SK-N-MC (cell line): ENCODE measurements at regions not wholly inside any gene's neighbourhood (a gene's known extent, or its start where the extent isn't known, plus 50 kb on each side); places are given as distances from the start of the nearest gene placed in this dataset.
"Not testable (repeated sequence)": the region's sequence is repeated elsewhere in the genome, so short reads cannot be mapped to it uniquely, and the experiment has no call there.

ENCODE experiments used
- DNase-seq: peaks from one replicate; pipeline ENCODE4 v3.0.0-alpha.2; 2011; ENCODE audit warnings: low read depth, low spot score
- H3K27ac ChIP-seq: fragments of 200-600 bp; sonication (generic); 2 replicates; pipeline ENCODE4 v1.5.1; 2016; ENCODE audit warnings: mixed run types
- H3K36me3 ChIP-seq: fragments of 200-600 bp; sonication (generic); 2 replicates; pipeline ENCODE4 v1.6.1; 2017; ENCODE audit warnings: antibody characterized with exemption, low read length, mixed read lengths; ENCODE audit not compliant: insufficient read depth
- H3K4me3 ChIP-seq: fragments of 200-600 bp; sonication (generic); 2 replicates; pipeline ENCODE4 v1.5.1; 2016
- H3K9ac ChIP-seq: fragments of 200-600 bp; sonication (generic); 2 replicates; pipeline ENCODE4 v1.8.0; 2017; ENCODE audit warnings: mixed run types, mixed read lengths; ENCODE audit not compliant: insufficient read length
- H3K9me3 ChIP-seq: fragments of 200-600 bp; sonication (generic); 2 replicates; pipeline ENCODE4 v1.6.1; 2017; ENCODE audit warnings: low read depth, mild to moderate bottlenecking, antibody characterized with exemption, low read length, moderate library complexity, mixed read lengths
- EZH2 ChIP-seq: fragments of 200-600 bp; sonication (generic); IDR thresholded peaks from one replicate; pipeline ENCODE4 v1.6.1; 2017; ENCODE audit warnings: antibody characterized with exemption
- FOXP2 ChIP-seq: optimal IDR thresholded peaks from 2 replicates; pipeline ENCODE3; 2011; ENCODE audit warnings: mild to moderate bottlenecking, moderate library complexity; ENCODE audit not compliant: insufficient read depth; ENCODE audit errors: extremely low read length, control extremely low read depth
- POLR2AphosphoS5 ChIP-seq: IDR thresholded peaks from 2 replicates; pipeline ENCODE4 v1.6.1; 2012; ENCODE audit warnings: mild to moderate bottlenecking, low read depth, low read length, borderline replicate concordance

DNA sequence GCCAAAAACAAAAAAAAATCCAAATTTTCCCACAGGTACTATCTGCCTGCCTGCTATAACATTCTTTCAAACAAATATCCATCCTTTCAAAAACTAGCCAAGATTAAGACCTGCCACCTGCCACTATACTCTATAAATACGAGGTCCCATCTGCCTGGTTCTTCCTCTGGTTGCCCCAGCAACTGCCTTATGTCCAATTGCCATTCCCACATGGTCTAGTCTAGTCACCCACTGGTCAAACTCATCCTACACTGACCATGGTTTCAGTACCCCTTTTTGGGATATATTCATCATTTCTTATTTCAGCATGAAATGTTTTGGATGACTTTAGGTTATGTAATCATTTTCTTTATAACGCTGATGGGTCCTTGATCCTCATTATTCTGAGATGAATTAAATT is 95.1 kb upstream of the CCNG1 start:
- H3K9me3 ChIP-seq: no peaks in the 10 kb centered on the region
- TF ChIP-seq POLR2AphosphoS5: no peak
- TF ChIP-seq FOXP2: no peak
- TF ChIP-seq EZH2: no peak
- no peak overlapping the region for H3K9ac ChIP-seq
- H3K4me3 ChIP-seq: no peak overlapping the region
- no peak overlapping the region for H3K27ac ChIP-seq
- DNase-seq: no peak
- H3K36me3 ChIP-seq: no peaks in the 10 kb centered on the region

DNA sequence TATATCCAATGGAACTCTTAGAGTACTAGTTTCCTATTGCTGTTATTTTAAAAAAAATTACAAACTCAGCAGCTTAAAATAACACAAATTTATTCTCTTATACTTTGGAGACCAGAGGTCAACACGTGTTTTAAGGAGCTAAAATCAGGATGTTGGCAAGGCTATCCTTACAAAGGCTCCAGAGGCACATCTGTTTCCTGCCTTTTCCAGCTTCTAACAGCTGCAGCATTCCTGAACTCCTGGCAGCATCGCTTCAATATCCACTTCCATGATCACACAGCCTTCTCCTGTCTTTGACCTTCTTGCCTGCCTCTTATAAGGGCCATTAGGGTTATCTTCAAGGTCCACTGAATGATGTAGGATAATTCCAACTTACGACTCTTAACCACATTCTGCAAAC is 92.2 kb upstream of the CCNG1 start:
- TF ChIP-seq EZH2: no peak
- TF ChIP-seq FOXP2: no peak
- TF ChIP-seq POLR2AphosphoS5: no peak
- DNase-seq: no peak
- Histone ChIP-seq H3K9ac (no peak overlapping the region), H3K27ac (no peak overlapping the region), H3K36me3 (no peaks in the 10 kb centered on the region), H3K9me3 (no peaks in the 10 kb centered on the region), H3K4me3 (no peak overlapping the region)

DNA sequence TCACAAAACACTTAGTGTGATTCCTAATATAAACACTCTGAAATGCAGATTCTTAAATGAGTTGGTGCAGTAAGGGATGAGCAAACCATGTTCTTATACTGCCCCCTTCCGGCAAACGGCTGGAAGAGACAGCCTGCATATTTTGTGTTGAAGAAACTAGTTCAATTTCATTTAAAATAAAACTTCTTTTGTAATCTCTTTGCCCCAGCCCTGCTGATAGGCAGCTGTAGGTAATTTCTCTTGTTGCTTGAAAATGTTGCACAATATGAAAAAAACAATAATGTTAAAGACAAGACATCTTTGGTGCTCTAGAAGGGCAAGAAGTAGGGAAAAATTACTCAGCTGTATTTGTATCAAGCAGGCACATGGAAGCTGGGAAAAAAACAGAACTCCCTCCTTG is 89.7 kb upstream of the CCNG1 start:
- Histone ChIP-seq H3K36me3 (no peaks in the 10 kb centered on the region), H3K9me3 (no peaks in the 10 kb centered on the region), H3K27ac (peak overlapping the region; percentile 71), H3K4me3 (no peak overlapping the region), H3K9ac (peak overlapping the region; percentile 56)
- DNase-seq: peak; percentile 91
- no peak for TF ChIP-seq POLR2AphosphoS5
- no peak for TF ChIP-seq FOXP2
- TF ChIP-seq EZH2: no peak

DNA sequence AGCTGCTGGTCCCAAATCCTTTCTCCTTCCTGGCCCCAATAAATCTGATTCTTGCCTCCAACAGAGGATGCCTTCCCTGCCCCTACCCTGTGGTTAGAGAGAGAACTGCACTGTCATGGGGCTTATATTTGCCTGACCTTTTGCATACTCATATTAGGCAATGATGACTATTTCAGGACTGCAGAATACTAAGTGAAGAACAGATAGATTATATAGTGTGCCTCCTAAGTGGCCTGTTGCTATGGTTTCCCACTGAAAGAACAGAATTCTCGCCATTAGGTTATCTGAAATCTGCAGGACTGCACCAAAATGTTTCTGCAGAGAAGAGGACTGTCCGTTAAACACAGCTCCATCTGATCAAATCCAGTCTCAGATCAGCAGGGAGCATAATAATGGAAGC is 87.3 kb upstream of the CCNG1 start:
- H3K4me3 ChIP-seq: no peak overlapping the region
- H3K9ac ChIP-seq: no peak overlapping the region
- no peaks in the 10 kb centered on the region for H3K36me3 ChIP-seq
- no peak for TF ChIP-seq POLR2AphosphoS5
- no peak for TF ChIP-seq FOXP2
- no peak for TF ChIP-seq EZH2
- DNase-seq: no peak
- H3K9me3 ChIP-seq: no peaks in the 10 kb centered on the region
- no peak overlapping the region for H3K27ac ChIP-seq

DNA sequence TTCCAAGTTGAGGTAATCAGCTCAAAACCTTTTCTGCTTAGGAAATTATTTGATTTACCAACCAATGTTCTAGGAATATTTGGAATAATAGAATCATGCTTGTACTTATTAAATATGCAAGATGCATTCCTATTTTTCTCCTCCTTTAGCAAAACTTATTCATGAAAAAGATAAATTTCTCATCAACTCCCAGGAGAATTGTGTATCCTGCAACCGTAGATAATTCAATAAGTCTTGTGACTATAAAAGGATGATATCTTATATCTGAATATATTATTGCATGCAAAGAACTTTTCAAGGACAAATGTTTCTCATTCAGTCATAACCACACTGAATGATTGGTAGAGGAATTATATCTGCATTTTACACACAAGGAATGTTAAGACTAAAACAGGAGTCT is 84.9 kb upstream of the CCNG1 start:
- H3K9me3 ChIP-seq: no peaks in the 10 kb centered on the region
- TF ChIP-seq FOXP2 (no peak), POLR2AphosphoS5 (peak; percentile 40; the same call in 1 of the 2 replicates)
- H3K36me3 ChIP-seq: no peaks in the 10 kb centered on the region
- peak; percentile 92 for DNase-seq
- no peak overlapping the region for H3K9ac ChIP-seq
- H3K4me3 ChIP-seq: 0 out of 2 replicates have a peak overlapping the region, but pooled peaks have one; percentile 2
- H3K27ac ChIP-seq: peak overlapping the region; percentile 2; the same call in 1 of the 2 replicates

DNA sequence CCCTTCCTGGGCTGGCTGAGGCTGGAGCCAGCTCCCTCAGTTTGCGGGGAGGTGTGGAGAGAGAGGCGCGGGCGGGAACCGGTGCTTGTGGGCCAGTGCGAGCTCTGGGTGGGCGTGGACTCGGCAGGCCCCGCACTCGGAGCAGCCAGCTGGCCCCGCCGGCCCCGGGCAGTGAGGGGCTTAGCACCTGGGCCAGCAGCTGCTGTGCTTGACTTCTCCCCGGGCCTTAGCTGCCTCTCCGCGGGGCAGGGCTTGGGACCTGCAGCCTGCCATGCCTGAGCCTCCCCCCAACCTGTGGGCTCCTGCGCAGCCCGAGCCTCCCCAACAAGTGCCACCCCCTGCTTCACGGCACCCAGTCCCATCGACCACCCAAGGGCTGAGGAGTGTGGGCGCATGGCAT is 81.6 kb upstream of the CCNG1 start:
- H3K4me3 ChIP-seq, H3K27ac ChIP-seq, DNase-seq, H3K9ac ChIP-seq, H3K9me3 ChIP-seq, H3K36me3 ChIP-seq: not testable (repeated sequence)

DNA sequence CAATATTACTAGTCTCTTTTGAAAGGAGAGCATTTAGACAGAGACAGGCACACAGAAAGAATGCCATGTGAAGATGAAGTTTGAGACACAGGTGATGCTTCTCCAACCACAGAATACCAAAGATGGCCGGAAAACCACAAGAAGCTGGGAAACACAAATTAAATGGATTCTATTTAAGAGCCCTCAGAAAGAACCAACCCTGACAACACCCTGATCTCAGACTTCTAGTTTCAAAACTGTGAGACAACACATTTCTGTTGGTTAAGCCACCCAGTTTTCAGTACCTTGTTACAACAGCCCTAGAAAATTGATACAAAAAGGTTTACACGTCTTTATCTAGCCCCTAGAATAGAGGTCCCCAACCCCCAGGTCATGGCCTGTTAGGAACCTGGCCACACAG is 79.8 kb upstream of the CCNG1 start:
- no peaks in the 10 kb centered on the region for H3K9me3 ChIP-seq
- no peaks in the 10 kb centered on the region for H3K36me3 ChIP-seq
- H3K4me3 ChIP-seq: no peak overlapping the region
- H3K27ac ChIP-seq: no peak overlapping the region
- DNase-seq: no peak
- TF ChIP-seq POLR2AphosphoS5 (no peak), FOXP2 (no peak), EZH2 (no peak)
- H3K9ac ChIP-seq: no peak overlapping the region

DNA sequence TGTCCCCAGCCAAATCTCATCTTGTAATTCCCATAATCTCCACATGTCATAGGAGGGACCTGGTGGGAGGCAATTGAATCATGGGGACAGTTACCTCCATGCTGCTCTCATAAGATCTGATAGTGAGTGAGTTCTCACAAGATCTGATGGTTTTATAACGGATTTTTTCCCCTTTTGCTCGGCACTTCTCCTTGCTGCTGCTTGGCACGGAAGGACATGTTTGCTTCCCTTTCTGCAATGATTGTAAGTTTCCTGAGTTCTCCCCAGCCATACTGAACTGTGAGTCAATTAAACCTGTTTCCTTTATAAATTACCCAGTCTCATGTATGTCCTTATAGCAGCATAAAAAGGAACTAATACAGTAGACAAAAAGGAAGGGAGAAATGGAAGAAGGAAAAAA is 76.7 kb upstream of the CCNG1 start:
- Histone ChIP-seq H3K36me3 (no peaks in the 10 kb centered on the region), H3K27ac (no peak overlapping the region), H3K9me3 (no peaks in the 10 kb centered on the region), H3K4me3 (no peak overlapping the region), H3K9ac (no peak overlapping the region)
- no peak for DNase-seq
- TF ChIP-seq EZH2 (no peak), POLR2AphosphoS5 (no peak), FOXP2 (no peak)

DNA sequence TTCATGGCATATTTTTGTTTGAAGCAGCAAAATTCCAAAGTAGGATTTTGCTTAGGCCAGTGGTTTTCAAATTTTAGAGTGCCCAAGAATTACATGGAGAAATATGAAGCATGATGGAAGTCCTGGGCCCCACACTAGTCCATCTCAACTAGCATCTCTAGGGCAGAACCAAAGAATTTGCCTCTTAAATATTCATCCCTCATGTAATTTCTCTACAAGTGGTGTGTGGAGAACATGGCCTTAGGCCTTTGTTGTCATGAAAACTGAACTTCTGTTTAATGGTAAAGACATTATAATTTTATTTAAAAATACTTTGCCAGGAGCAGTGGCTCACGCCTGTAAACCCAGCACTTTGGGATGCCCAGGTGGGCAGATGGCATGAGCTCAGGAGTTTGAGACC is 75.9 kb upstream of the CCNG1 start:
- Histone ChIP-seq H3K4me3 (no peak overlapping the region), H3K27ac (no peak overlapping the region), H3K9ac (no peak overlapping the region), H3K9me3 (no peaks in the 10 kb centered on the region), H3K36me3 (no peaks in the 10 kb centered on the region)
- TF ChIP-seq POLR2AphosphoS5 (no peak), EZH2 (no peak), FOXP2 (no peak)
- DNase-seq: no peak
